GM19324 (cell line): ENCODE measurements at regions not wholly inside any gene's neighbourhood (a gene's known extent, or its start where the extent isn't known, plus 50 kb on each side); places are given as distances from the start of the nearest gene placed in this dataset.

Source experiments
- ATAC-seq: cut with Tn5 transposase; IDR thresholded peaks from one replicate; pipeline ENCODE4 v1.9.1; 2021; ENCODE audit warnings: mild to moderate bottlenecking, moderate library complexity; ENCODE audit not compliant: unreplicated experiment, low FRiP score

DNA sequence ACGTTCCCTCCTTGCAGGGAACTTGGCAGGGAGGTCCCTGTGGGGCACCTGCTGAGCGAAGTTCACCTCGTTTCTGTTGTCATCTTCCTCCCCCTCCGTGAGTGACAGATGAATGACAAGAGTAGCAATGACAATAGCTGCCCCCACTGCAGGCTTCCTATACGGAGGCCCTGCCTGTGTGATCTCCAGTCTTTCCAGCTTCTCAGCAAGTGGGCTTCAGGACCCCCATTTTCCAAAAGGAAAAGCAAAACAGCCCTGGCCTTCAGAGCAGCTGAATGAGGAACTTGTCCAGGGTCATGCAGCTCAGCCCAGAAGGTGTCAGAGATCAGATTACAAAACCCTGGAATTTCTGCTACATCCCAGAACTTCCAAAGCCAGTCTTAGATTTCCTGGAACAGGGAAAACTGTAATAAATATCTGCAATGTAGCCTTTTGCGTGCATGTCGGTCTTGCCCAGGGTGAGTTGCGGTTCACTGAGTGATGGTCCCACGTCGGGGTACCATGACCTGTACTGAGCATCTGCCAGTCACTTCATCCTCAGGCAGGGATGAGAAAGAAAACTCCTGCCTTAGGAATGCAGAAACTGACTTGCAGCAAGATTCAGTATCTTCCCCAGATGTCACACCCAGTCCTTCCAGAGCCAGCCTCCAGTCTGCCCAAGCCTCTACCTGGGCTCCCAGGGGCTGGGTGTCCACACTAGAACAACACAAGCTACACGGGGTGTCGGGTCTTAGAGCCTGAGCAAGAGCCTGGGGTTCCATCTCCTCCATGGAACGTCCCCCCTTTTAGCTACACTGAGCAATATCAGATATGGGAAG is 1457.0 kb downstream of the BRD1 start:
- ATAC-seq, result no peak

DNA sequence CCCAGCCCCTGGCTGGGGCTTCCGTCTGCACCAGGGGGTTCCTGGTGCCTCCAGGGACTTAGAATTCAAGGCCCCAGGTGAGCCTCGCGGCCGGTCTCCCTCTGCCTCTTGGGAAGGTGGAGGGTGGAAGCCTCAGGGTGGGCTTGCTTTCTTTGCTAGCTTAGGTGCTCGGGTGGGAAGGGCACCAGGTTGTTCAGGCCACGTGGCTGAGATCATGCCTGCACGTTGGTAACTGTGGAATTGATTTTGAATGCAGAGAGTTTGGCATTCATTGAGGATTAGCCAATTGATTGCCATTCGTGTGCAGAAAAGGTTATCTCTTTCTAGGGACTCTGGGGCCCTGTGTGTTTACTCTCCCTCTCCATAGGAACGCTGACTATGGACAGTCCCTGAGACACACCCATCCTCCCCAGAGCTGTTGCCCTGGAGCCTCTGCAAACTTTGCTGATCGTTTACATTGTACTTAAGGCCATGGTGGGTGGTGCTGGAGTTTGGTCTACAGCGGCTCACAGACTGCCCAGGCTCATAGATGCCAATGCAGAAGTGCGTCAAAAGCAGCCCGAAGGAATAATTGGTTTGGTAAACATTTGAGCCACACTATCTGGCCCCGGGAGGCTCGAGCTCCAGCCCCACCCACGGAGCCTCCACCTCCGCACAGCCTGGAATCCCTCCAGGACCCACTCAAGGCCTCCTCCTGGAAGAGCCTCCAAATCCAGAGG is 1457.7 kb downstream of the BRD1 start:
- ATAC-seq, result no peak

DNA sequence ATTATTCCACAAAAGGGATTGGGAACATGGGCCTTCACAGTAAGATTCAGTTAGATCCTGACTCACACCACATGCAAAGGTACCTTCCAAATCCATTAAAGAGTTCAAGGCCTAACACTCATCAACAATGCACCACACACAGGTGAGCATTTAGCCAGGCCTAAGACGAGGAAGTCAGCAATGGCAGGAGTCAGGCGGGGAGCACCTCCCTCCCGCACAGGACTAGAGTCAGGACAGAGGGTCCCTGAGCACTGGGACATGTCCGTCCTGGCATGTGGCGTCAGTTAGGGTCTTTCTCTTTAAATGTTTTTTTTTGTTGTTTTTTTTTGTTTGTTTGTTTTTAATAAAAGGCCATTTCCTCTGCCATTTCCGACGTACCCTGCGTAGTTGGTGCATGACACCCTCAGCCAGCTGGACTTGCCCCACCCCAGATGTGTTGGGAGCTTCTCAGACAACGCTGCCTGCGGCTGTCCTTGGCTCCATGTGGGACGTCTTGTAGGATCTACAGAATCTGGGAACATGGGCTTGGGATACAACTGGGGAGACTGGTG is 1458.6 kb downstream of the BRD1 start:
- ATAC-seq, result no peak

DNA sequence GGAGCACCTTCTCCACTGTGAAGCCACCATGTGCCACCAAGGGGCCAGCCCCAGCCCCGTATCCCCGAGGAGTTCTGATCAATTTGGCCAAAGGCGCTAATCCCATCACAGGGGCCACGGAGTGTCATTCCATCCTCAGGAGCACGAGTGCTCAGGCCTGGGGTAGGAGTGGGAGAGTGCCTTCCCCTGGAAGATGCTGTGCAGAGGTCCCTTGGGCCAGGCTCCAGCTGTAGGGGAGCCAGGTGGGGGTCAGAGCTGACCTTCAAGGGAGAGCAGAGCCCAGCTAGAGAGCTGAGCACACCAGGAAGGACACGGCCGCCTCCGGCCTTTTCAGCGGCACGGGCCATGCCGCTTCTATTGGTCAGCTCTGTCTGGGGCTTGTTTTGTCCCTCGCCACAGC is 1459.9 kb downstream of the BRD1 start:
- ATAC-seq, result no peak

DNA sequence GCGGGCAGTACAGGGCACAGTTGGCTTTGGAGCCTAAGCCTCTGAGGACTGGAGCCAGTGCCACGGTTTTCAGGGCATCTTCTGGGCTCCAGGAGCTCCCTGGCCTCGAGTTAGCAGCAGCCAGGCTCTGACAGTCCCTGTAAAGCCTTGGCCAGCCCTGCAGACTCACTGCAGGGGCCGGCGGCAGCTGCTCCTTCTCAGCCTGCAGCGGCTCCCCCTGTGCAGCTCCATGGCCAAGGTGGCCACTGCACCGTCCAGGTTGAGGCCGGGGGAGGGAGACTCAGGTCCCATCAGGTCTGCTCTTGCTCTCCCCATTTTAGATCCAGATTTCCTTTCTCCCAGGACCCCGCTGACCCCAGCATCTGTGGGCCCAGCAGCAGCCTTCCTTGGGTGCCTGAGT is 1461.1 kb downstream of the BRD1 start:
- no peak for ATAC-seq

DNA sequence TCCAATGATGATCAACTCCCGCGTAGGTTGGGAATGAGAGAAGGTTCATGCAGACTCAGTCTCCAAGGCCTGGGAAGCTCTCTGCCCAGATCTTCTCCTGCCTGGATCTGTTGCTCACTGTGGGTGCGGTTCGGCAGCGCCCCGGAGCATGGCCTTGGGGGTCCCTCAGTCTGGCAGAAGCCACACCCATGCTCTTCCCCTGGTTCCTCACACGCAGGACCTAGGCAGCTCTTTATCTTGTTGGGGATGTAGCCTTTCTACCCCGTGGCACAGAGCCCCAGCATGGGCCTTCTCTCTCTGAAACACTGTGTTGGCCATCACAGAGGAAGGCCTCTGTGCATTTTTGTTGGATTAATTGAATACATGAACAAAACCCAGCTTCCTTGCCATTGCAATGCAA is 1461.6 kb downstream of the BRD1 start:
- no peak for ATAC-seq

DNA sequence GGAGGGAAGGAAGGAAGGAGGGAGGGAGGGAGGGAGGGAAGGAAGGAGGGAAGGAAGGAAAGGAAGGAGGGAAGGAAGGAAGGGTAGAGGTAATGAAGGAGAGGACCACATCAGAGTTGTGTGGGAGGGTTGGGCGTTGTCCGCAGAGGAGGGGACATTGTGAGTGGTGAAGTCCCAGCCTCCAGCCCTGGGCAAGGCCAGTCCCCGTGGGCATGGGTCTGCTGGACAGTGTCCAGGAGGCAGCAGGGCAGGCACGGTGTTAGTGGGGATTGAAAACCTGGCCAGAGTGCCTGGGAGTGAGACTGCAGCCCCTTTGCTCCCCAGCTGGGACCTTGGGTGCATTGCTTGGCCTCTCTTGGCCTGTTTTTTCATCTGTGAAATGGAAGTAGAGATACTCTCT is 1462.3 kb downstream of the BRD1 start:
- ATAC-seq, result no peak

DNA sequence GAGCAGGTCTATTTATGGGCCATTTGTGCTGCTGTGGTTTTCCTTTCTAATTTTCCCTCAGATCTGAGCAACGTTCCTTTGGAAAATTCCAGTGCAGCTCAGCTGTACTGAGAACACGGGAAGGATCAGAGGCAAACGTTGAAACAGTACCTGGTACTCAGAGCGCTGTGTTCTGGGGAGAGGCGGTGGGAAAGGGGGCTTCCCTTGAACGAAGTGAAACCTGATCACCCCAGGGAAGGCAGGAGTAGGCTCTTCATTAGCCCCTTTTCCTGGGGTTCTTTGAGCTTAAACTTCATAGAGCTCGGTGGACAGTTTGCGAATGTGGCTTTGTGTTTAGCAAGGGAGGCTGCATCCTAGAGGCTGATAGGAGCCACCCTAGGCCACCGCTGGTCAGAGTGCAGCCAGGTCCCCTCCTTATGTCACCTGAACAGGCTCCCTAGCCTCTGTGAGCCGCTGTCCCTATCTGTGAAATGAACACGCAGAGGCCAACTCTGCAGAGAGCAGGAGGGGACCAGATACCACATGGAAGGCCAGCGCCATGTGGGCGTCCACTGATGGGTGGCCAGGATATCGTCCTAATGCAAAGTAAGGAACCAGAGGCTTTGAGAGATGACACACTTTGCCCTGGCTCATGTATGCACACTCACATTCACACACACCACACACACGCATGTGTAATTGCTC is 1464.8 kb downstream of the BRD1 start:
- no peak for ATAC-seq

DNA sequence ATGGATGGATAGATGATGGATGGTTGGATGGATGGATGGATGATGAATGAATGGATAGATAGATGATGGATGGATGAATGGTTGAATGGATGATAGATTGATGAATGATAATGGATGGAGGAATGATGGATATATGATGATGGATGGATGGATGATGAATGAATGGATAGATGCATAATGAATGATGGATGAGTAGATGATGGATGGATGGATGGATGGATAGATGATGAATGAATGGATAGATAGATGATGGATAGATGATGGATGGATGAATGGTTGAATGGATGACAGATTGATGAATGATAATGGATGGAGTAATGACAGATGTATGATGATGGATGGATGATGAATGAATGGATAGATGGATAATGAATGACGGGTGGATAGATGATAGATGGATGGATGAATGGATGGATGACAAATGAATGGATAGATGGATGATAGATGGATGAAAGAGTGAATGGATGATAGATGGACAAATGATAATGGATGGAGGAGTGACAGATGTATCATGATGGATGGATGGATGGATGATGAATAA is 1466.5 kb downstream of the BRD1 start:
- no peak for ATAC-seq

DNA sequence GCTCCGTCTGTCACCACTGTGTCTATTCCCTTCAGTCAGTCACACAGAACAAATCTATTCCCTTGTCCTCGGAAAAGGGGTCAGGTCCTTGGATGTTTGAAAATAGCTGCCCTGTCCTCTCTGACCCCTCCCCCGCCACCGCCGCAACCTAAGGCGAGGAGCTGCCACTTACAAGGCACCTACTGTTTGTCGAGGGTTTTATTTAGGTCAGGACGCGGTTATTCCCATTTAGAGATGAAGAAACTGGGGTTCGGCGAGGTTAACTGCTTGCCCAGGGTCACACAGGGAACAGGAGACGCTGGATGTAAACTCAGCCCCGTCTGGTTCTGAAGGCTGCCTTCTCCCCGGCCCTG is 1468.1 kb downstream of the BRD1 start:
- ATAC-seq, result no peak

DNA sequence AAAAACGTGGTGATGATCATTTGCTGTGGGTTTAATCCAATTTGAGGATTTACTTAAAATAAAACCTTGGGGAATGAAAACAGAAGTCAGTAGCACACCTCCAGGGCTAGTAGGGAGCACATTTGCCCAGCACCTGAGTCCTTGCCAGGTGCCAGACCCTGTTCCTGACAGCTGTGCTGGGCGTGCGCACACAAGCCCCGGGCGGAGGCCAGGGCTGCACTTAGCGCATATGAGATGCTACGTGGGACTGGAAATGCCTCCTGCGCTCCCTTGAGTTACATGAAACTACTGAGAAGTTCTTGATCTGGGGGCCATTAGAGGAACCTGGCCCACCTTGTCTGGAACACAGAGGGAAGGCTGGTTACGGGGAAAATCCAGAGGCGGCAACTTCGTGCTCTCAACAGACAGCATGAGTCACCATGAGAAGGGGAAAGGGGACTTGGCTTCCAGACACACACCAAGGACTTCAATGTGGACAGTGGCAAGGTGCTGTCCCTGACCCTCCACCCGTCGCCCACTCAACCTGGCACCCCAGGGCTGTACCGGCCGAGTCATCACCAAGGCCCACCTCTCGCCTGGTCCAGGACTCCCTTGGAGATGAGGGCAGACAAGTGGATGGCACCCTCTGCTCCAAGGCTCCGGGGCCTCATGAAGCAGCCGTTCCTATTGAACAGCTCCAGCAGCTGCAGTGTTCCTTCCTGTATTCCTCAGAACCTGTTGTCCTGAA is 1468.6 kb downstream of the BRD1 start:
- no peak for ATAC-seq

DNA sequence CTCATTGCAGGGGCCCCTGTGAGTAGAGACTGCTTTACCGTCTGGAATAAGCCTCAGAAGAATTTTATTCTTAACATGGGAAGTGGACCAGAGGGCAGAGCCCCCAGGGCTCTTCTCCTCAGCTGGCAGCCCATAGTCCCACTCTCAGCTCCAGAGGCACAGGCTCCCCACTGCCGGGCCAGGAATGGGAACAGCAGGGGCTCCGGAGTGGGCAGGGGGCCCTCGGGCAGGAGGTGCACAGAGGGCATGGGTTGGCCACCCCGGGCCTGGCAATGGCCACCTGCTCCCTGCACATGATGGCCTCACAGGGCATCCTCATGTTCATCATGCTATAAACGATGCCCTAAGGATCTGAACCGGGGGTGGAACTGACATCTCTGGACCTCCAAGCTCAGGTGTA is 1469.7 kb downstream of the BRD1 start:
- ATAC-seq, result no peak

DNA sequence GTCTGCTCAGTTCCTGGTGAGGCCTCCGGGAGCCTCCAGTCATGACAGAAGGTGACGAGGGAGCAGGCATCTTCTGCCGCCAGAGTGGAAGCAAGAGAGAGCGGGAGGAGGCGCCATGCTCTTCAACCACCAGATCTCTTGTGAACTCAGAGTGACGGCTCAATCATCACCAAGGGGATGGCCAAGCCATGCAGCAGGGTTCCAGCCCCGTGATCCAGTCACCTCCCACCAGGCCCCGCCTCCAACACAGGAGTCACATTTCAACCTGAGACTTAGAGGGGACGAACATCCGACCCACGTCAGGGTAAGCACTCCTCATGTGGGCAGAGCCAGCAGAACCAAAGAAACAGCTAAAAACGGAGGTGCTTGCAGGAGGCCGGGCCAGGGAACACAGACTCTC is 1470.5 kb downstream of the BRD1 start:
- no peak for ATAC-seq

DNA sequence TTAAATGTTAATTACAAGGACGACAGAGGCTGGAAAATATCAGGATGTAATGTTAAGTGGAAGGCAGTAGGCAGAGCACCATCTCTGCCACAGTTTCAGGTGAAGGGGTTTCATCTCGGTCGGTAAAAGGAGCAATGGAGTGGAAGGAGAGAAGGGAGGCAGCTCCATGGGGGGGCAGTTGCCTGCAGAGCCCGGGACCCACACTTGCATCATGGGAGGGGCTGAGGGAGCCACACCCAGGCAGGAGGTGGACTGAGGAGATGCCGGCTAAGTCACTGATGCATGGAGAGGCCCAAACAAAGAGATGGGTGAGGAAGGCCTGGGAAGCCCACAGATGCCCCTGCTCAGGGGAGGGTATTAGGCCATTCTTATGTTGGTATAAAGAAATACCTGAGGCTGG is 1470.9 kb downstream of the BRD1 start:
- ATAC-seq, result no peak

DNA sequence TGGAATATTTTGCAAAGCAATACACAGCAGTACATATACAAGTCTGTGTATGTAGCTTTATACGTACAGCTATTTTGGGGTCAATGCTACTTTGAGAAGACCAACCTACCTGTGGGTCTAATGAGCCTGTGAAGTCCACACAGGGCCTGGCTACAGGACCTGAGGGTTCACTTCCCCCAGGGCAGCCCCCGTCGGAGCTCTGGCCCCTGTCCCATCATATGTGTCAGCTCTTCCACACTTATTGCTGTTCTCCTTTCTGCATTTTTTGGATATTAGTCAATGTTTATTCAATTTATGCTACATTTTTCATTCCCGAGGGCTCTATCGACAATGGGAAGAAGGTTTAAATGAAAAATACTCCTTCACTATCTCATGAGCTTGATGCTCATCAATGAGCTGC is 1473.6 kb downstream of the BRD1 start:
- no peak for ATAC-seq

DNA sequence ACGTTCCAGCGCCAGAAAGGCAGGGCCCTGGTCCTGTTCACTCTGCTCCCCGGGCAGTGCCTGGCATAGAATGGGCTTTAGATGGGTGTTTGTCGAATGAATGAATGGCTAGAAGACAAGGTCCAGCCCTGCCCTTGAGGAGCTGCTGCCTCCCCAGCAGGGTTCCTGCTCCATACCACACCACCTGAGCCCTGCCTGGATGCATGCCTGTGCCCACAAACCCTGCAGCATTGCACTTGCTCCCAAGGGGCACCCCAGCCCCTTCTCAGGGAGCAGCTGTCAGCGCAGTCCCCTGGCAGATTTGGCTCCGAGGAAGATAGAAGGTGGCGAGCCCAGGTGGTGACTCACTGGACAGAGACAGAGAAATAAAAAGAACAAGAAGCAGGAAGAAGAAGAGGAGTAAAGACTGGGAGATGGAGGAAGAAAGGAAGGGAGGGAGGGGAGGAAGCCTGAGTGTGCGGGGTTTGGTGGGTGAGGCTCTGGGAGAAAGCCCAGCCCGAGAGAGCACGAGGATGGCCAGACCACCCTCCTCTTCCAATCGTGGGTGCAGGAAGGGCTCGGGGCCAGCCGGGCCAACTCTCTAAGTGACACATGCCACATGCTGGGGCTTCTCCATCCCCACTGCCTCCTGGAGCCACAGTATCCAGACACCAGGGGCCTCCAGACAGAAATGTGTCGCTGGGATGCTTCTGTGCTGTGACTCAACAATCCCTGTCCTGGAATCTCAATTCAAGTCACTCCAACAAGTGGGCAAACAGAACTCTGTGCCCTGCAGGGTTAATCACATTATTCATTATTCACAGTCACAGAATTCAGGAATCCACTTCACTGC is 1474.3 kb downstream of the BRD1 start:
- no peak for ATAC-seq

DNA sequence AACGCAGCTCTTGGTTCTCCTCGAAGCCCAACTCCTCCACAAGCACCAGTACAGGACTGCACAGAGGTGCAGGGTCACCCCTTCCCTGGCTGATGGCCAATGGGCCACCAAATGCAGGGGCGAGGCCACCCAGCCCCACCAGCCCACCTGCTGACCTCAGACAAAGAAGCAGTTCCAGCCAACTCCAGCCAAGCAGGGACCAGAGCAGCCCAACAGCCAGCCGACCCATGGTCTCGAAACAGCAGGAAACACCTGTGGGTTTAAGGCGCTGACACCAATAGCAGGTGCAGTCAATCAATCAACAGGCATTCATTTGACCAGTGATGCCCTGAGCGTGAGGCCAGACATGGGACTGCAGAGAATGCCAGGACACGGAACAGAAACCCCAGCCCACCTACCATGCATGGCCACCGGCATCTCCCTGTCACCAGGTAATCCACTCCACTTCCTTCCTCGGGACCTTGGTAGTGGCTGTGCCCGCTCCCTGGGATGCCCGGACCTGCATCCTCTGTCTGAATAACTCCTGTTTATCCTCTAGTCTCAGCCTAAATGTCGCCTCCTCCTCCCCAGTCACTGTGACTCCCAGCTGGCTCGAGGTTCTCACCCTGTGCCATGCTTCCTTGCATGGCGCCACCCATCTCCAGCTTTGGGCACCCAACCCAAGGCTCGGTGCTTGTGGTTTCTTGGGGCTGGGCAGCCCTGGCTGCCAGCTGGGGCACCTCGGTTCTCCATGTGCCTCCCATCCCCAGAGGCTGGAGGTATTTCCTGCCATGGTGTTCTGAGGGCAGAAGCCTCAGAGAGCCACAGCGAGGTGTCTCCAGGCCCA is 1475.4 kb downstream of the BRD1 start:
- ATAC-seq, result no peak

DNA sequence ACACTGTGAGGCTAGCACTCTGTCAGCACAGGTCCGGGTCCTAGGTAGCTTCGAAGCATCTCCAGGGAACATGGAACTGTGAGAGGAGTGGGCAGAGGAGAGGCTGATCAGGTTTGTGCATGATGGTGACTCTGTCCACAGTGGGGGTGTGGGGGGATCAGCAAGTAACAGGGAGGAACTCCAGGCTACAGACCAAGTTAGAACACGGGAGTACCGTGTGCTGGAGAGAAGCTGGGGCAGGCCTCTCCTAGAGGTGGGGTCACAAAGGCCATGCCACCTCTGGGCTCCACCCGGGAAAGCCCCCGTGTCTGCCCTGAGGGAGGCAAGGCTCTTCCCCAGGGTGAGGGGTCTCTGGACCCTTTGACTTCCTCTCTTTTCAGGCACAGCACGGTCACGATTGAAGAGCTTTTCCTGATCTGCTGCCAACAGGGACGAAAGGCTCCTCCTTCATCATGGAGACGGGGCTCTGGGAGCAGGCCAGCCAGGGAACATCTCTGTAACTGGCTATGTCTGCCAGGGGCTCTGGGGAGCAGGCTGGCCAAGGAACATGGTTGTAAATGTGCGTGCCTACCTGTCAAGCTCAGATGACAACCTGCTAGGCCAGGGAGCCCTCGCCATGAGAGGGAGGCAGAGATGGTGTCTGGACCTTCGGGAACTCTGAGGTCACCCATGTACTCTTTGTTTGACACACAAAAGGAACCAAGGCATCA is 1476.1 kb downstream of the BRD1 start:
- no peak for ATAC-seq
